ENCODE measurements at regions not wholly inside any gene's neighbourhood (a gene's known extent, or its start where the extent isn't known, plus 50 kb on each side); places are given as distances from the start of the nearest gene placed in this dataset.

DNA sequence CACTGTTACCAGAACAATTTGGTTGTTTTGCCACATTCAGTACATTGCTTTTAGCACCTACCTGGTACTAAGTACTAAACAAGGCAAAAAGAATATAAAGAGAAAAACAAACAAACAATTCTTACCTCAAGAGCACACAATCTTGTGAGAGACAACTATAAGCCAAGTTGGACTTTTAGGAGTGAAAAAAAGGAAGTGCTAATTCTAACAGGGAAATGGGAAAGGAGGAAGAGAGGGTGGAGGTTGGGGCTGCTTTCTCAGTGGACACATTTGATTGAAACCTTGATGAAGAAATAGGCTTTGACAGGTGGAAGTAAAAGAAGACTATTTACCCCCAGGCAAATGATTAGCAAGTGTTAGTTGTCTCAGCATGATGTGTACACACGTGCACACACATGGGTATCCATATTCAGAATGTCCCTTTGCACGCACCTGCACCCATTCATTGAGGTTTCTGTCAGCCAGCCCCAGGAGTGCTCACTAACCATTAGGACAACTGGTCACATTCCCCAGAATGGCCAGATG, 302.6 kb downstream of the ACTL7B start:
- TF ChIP-seq, protein P1, sequence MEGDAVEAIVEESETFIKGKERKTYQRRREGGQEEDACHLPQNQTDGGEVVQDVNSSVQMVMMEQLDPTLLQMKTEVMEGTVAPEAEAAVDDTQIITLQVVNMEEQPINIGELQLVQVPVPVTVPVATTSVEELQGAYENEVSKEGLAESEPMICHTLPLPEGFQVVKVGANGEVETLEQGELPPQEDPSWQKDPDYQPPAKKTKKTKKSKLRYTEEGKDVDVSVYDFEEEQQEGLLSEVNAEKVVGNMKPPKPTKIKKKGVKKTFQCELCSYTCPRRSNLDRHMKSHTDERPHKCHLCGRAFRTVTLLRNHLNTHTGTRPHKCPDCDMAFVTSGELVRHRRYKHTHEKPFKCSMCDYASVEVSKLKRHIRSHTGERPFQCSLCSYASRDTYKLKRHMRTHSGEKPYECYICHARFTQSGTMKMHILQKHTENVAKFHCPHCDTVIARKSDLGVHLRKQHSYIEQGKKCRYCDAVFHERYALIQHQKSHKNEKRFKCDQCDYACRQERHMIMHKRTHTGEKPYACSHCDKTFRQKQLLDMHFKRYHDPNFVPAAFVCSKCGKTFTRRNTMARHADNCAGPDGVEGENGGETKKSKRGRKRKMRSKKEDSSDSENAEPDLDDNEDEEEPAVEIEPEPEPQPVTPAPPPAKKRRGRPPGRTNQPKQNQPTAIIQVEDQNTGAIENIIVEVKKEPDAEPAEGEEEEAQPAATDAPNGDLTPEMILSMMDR (IDR thresholded peaks at IDR 0.05; ENCODE audit: low read depth, low read length) = no peak
- no peak for TF ChIP-seq POLR2A (IDR thresholded peaks at IDR 0.05; ENCODE audit: extremely low read depth, insufficient read length)
